Endothelial cell of umbilical vein (primary cell): ENCODE measurements at regions not wholly inside any gene's neighbourhood (a gene's known extent, or its start where the extent isn't known, plus 50 kb on each side); places are given as distances from the start of the nearest gene placed in this dataset.

Experiments
- BruUV-seq: library from RNA; stranded (reverse); fragments of 400-500 nt; replicated peaks from 2 replicates; lab custom pipeline; 2021; lab: Mats Ljungman, UMichigan
- CTCF ChIA-PET: fragments of 300-600, 350-600 bp; sonication (Branson Sonifier 250); formaldehyde crosslinking; loops from one replicate; lab custom pipeline; 2021; ENCODE audit warnings: antibody characterized with exemption, inconsistent platforms; lab: Charles Lee
- POLR2A ChIA-PET: fragments of 300-600, 350-600 bp; sonication (Branson Sonifier 250); formaldehyde crosslinking; loops from one replicate; lab custom pipeline; 2021; ENCODE audit warnings: antibody characterized with exemption, inconsistent platforms; lab: Charles Lee
- DNase-seq: peaks from one replicate; pipeline ENCODE4 v3.0.0-alpha.2; 2011; ENCODE audit warnings: low read depth, low spot score
- FAIRE-seq: peaks from 2 replicates; lab custom pipeline; 2011; peaks lifted over from hg19 to GRCh38; lab: Jason Lieb, UNC
- H2AFZ ChIP-seq: 2 replicates; pipeline ENCODE4 v1.6.0; 2012; ENCODE audit warnings: low read depth, low read length, control low read depth, inconsistent platforms
- H3K27ac ChIP-seq: 2 replicates; pipeline ENCODE4 v1.5.1; 2011; ENCODE audit warnings: low read depth, mild to moderate bottlenecking, control low read depth, low read length, moderate library complexity; ENCODE audit not compliant: insufficient read depth
- H3K27me3 ChIP-seq, 2 experiments: 2 replicates each; pipeline versions ENCODE4 v1.6.0 to v1.6.1; 2011; ENCODE audit warnings: low read length in 2 of 2, mixed read lengths in 1 of 2; ENCODE audit not compliant: control insufficient read depth in 2 of 2, insufficient read depth in 2 of 2
- H3K36me3 ChIP-seq, 2 experiments: 2 replicates in 1 of 2; 3 replicates in 1 of 2; pipeline ENCODE4 v1.5.1; 2011; ENCODE audit warnings: low read length in 2 of 2, mild to moderate bottlenecking in 1 of 2, moderate library complexity in 1 of 2; ENCODE audit not compliant: control insufficient read depth in 2 of 2, insufficient read depth in 2 of 2; ENCODE audit errors: extremely low read depth in 1 of 2
- H3K4me1 ChIP-seq: 3 replicates; pipeline ENCODE4 v1.5.1; 2011; ENCODE audit warnings: mild to moderate bottlenecking, low read length; ENCODE audit not compliant: control insufficient read depth, insufficient read depth; ENCODE audit errors: extremely low read depth
- H3K4me2 ChIP-seq: 2 replicates; pipeline ENCODE4 v1.6.1; 2011; ENCODE audit warnings: low read length, control low read depth, mixed read lengths; ENCODE audit not compliant: insufficient read depth
- H3K4me3 ChIP-seq, 3 experiments: fragments of 200-600 bp in 1 of 3; sonication (generic), shearing (Covaris generic) in 1 of 3; replicated peaks in 1 of 3; 2 replicates each; pipeline ENCODE4 v1.5.1; 2011 to 2016; ENCODE audit warnings: control low read depth in 3 of 3, low read length in 3 of 3, mild to moderate bottlenecking in 2 of 3, inconsistent platforms in 1 of 3, low read depth in 1 of 3, moderate library complexity in 1 of 3; ENCODE audit not compliant: insufficient read depth in 1 of 3
- H3K79me2 ChIP-seq: 2 replicates; pipeline ENCODE4 v1.6.0; 2012; ENCODE audit warnings: low read length, inconsistent platforms; ENCODE audit not compliant: control insufficient read depth, insufficient read depth
- H3K9ac ChIP-seq: replicated peaks from 2 replicates; pipeline ENCODE3; 2011; ENCODE audit warnings: low read length, control low read depth; ENCODE audit not compliant: insufficient read depth; ENCODE audit errors: extremely low read depth
- H3K9me1 ChIP-seq: replicated peaks from 3 replicates; pipeline ENCODE4 v1.6.0; 2011; ENCODE audit warnings: mild to moderate bottlenecking, low read length; ENCODE audit not compliant: control insufficient read depth, insufficient read depth; ENCODE audit errors: extremely low read depth
- H3K9me3 ChIP-seq: replicated peaks from 2 replicates; pipeline ENCODE4 v1.5.1; 2012; ENCODE audit warnings: low read length, inconsistent platforms; ENCODE audit not compliant: control insufficient read depth, insufficient read depth
- H4K20me1 ChIP-seq: replicated peaks from 2 replicates; pipeline ENCODE3; 2011; ENCODE audit warnings: mild to moderate bottlenecking, low read length; ENCODE audit not compliant: control insufficient read depth, insufficient read depth; ENCODE audit errors: extremely low read depth
- EZH2 ChIP-seq: IDR thresholded peaks from 2 replicates; pipeline ENCODE4 v1.6.1; 2012; ENCODE audit warnings: borderline replicate concordance, low read depth, mild to moderate bottlenecking, moderate library complexity, low read length, inconsistent platforms; ENCODE audit not compliant: severe bottlenecking
- FOS ChIP-seq: IDR thresholded peaks from 2 replicates; pipeline ENCODE4 v1.6.1; 2011; ENCODE audit warnings: mild to moderate bottlenecking, low read length, moderate library complexity, borderline replicate concordance; ENCODE audit not compliant: insufficient read depth
- GATA2 ChIP-seq: IDR thresholded peaks from 2 replicates; pipeline ENCODE4 v1.7.0; 2011; ENCODE audit warnings: low read depth, mild to moderate bottlenecking, moderate library complexity, mixed read lengths, low read length; ENCODE audit not compliant: insufficient read length, insufficient read depth
- JUN ChIP-seq: IDR thresholded peaks from 2 replicates; pipeline ENCODE4 v1.6.1; 2011; ENCODE audit warnings: borderline replicate concordance, low read depth; ENCODE audit not compliant: insufficient read length, insufficient read depth
- MYC ChIP-seq: IDR thresholded peaks from one replicate; pipeline ENCODE4 v1.6.1; 2011; ENCODE audit warnings: mild to moderate bottlenecking, low read depth, low read length
- POLR2A ChIP-seq: IDR thresholded peaks from 2 replicates; pipeline ENCODE4 v1.6.1; 2012; ENCODE audit warnings: low read depth, mild to moderate bottlenecking, control low read depth, low read length
- POLR2AphosphoS5 ChIP-seq: IDR thresholded peaks from 2 replicates; pipeline ENCODE4 v1.6.1; 2012; ENCODE audit warnings: low read depth, mild to moderate bottlenecking, control low read depth, low read length, moderate library complexity; ENCODE audit not compliant: insufficient read depth
- dilution Hi-C: fragments of 300-500 bp; cut with MboI; formaldehyde crosslinking; loops from one replicate; pipeline ENCODE4 v1.15.0; 2019; ENCODE audit warnings: low sequenced_read_pairs; ENCODE audit not compliant: extremely low pct_ligation_motif_present
- intact Hi-C: fragments of 100-400 bp; cut with micrococcal nuclease; formaldehyde crosslinking; loops from one replicate; pipeline ENCODE4 v1.10.0; 2022
- TF ChIP-seq, protein P1 (sequence below): IDR thresholded peaks from 2 replicates; pipeline ENCODE4 v1.6.1; 2011; ENCODE audit not compliant: insufficient read depth, insufficient read length
- TF ChIP-seq, protein P2 (sequence below), 2 donors: IDR thresholded peaks; 1 replicate in 1 of 2; 2 replicates in 1 of 2; pipeline ENCODE4 v1.5.1; 2011; ENCODE audit warnings: low read length in 2 of 2, mild to moderate bottlenecking in 2 of 2, moderate library complexity in 2 of 2, control low read depth in 1 of 2, inconsistent platforms in 1 of 2, low read depth in 1 of 2; ENCODE audit not compliant: insufficient read depth in 1 of 2; ENCODE audit errors: extremely low read depth in 1 of 2

DNA sequence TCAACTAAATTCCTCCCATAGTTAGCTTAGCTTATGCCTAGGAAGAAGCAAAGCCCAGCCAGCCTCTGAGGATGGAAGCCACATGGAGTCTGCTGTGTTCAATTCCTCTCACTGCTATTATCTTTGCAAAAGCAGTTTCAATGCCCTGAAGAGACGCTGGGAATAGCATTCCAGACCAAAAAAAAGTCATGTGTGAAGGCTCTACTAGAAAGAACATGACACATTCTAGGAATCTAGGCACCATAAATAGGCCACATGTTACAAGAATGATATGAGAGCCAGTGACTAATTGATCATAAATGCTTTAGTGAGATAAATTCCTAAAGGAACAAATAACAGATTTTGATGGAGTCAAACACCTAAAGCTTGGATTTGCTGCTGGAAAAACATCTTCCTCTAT lies 800.8 kb downstream of the TUSC7 start:
- no peaks in the 10 kb centered on the region for H3K9me3 ChIP-seq
- TF ChIP-seq POLR2AphosphoS5 (no peak), GATA2 (no peak)
- TF ChIP-seq, protein P1, sequence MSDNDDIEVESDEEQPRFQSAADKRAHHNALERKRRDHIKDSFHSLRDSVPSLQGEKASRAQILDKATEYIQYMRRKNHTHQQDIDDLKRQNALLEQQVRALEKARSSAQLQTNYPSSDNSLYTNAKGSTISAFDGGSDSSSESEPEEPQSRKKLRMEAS, result no peak
- H3K4me2 ChIP-seq, result no peak overlapping the region
- no peak overlapping the region for H3K27ac ChIP-seq
- intact Hi-C loops (no loop called here), dilution Hi-C loops (no loop called here)
- H2AFZ ChIP-seq, result no peak overlapping the region
- no peaks in the 10 kb centered on the region for H3K79me2 ChIP-seq
- no TSS peak for BruUV-seq
- H3K4me3 ChIP-seq, result no peak overlapping the region
- no peak for FAIRE-seq
- H3K27me3 ChIP-seq, result no peaks in the 10 kb centered on the region
- H3K9ac ChIP-seq, result no peak overlapping the region
- H3K4me1 ChIP-seq, result no peaks in the 10 kb centered on the region
- no peaks in the 10 kb centered on the region for H3K36me3 ChIP-seq
- H3K9me1 ChIP-seq, result no peaks in the 10 kb centered on the region
- no peak for DNase-seq
- ChIA-PET POLR2A (no interaction called here), CTCF (no interaction called here)
- H4K20me1 ChIP-seq, result no peaks in the 10 kb centered on the region

- Histone ChIP-seq H3K9me1 (no peaks in the 10 kb centered on the region), H3K9me3 (no peaks in the 10 kb centered on the region), H3K36me3 (no peaks in the 10 kb centered on the region), H3K4me2 (no peak overlapping the region), H3K4me3 (no peak overlapping the region), H2AFZ (no peak overlapping the region), H4K20me1 (no peaks in the 10 kb centered on the region), H3K4me1 (no peaks in the 10 kb centered on the region), H3K27ac (no peak overlapping the region), H3K9ac (no peak overlapping the region), H3K79me2 (no peaks in the 10 kb centered on the region), H3K27me3 (no peaks in the 10 kb centered on the region)
- no peak for DNase-seq
- dilution Hi-C loops, result no loop called here
- TF ChIP-seq GATA2, result no peak
- TF ChIP-seq, protein P1, result no peak
- TF ChIP-seq POLR2AphosphoS5, result no peak
- no peak for TF ChIP-seq JUN
- TF ChIP-seq FOS, result no peak
- no peak for TF ChIP-seq EZH2
- no peak for TF ChIP-seq MYC
- no peak for TF ChIP-seq POLR2A
- TF ChIP-seq, protein P2, sequence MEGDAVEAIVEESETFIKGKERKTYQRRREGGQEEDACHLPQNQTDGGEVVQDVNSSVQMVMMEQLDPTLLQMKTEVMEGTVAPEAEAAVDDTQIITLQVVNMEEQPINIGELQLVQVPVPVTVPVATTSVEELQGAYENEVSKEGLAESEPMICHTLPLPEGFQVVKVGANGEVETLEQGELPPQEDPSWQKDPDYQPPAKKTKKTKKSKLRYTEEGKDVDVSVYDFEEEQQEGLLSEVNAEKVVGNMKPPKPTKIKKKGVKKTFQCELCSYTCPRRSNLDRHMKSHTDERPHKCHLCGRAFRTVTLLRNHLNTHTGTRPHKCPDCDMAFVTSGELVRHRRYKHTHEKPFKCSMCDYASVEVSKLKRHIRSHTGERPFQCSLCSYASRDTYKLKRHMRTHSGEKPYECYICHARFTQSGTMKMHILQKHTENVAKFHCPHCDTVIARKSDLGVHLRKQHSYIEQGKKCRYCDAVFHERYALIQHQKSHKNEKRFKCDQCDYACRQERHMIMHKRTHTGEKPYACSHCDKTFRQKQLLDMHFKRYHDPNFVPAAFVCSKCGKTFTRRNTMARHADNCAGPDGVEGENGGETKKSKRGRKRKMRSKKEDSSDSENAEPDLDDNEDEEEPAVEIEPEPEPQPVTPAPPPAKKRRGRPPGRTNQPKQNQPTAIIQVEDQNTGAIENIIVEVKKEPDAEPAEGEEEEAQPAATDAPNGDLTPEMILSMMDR (IDR thresholded peaks at IDR 0.05; ENCODE audit: extremely low read depth in 1 of 2, insufficient read depth in 1 of 2, low read depth in 1 of 2, low read length in 2 of 2), result no peak
- FAIRE-seq, result no peak
- CTCF ChIA-PET, result interaction anchor here (0.6 to 0.7 kb wide), 2 partner anchors 13 to 70 kb away, joined by 3 read pairs; no protein-coding TSS in a partner anchor
- POLR2A ChIA-PET, result no interaction called here
- intact Hi-C loops, result no loop called here
- no TSS peak for BruUV-seq
Observed at GRCh38 chr3:117512975-117513374, 803.4 kb downstream of the TUSC7 start.
